Mesenchymal stem cell (in vitro differentiated cells and primary cell): ENCODE measurements at regions not wholly inside any gene's neighbourhood (a gene's known extent, or its start where the extent isn't known, plus 50 kb on each side); places are given as distances from the start of the nearest gene placed in this dataset.

Experiments used
- DNase-seq: peaks from one replicate; pipeline ENCODE4 v3.0.0-alpha.2; 2013
- H2AFZ ChIP-seq: one replicate; pipeline ENCODE4 v1.6.1; 2013; ENCODE audit warnings: low read depth, mild to moderate bottlenecking, control low read depth, inconsistent platforms, low read length, moderate library complexity
- H2AK5ac ChIP-seq: 2 replicates; pipeline ENCODE4 v1.6.1; 2013; ENCODE audit warnings: low read length, moderate library complexity, mild to moderate bottlenecking, inconsistent platforms; ENCODE audit not compliant: severe bottlenecking
- H2BK120ac ChIP-seq: one replicate; pipeline ENCODE4 v1.6.1; 2013; ENCODE audit warnings: low read depth, mild to moderate bottlenecking, inconsistent platforms, low read length, moderate library complexity
- H2BK12ac ChIP-seq, 2 experiments: one replicate each; pipeline ENCODE4 v1.6.1; 2013; ENCODE audit warnings: inconsistent platforms in 2 of 2, low read length in 2 of 2, mild to moderate bottlenecking in 2 of 2, moderate library complexity in 2 of 2, control low read depth in 1 of 2
- H2BK15ac ChIP-seq: one replicate; pipeline ENCODE4 v1.6.1; 2013; ENCODE audit warnings: mild to moderate bottlenecking, low read depth, inconsistent platforms; ENCODE audit not compliant: poor library complexity, severe bottlenecking
- H2BK5ac ChIP-seq: 2 replicates; pipeline ENCODE4 v1.6.1; 2013; ENCODE audit warnings: low read depth, mild to moderate bottlenecking, low read length, control low read depth, inconsistent platforms; ENCODE audit not compliant: poor library complexity, severe bottlenecking
- H3K14ac ChIP-seq, 2 experiments: one replicate each; pipeline ENCODE4 v1.6.1; 2013; ENCODE audit warnings: inconsistent platforms in 2 of 2, low read length in 2 of 2, control low read depth in 1 of 2, mild to moderate bottlenecking in 1 of 2, moderate library complexity in 1 of 2
- H3K18ac ChIP-seq, 2 experiments: one replicate each; pipeline ENCODE4 v1.6.1; 2013; ENCODE audit warnings: inconsistent platforms in 2 of 2, low read length in 2 of 2, control low read depth in 1 of 2, low read depth in 1 of 2, mild to moderate bottlenecking in 1 of 2
- H3K23ac ChIP-seq, 2 experiments: one replicate each; pipeline ENCODE4 v1.6.1; 2013; ENCODE audit warnings: inconsistent platforms in 2 of 2, low read length in 2 of 2, mild to moderate bottlenecking in 2 of 2, moderate library complexity in 2 of 2, control low read depth in 1 of 2
- H3K27ac ChIP-seq: 2 replicates; pipeline ENCODE4 v1.5.1; 2013; ENCODE audit warnings: mild to moderate bottlenecking, moderate library complexity, low read length, control low read depth, inconsistent platforms; ENCODE audit not compliant: poor library complexity, severe bottlenecking
- H3K27me3 ChIP-seq, 2 experiments: 2 replicates each; pipeline versions ENCODE4 v1.6.1 to v1.7.0; 2013; ENCODE audit warnings: low read length in 2 of 2, mild to moderate bottlenecking in 2 of 2, moderate library complexity in 2 of 2, control low read depth in 1 of 2, inconsistent platforms in 1 of 2; ENCODE audit not compliant: control insufficient read depth in 1 of 2, insufficient read depth in 1 of 2
- H3K36me3 ChIP-seq, 2 experiments: 2 replicates each; pipeline versions ENCODE4 v1.6.1 to v1.7.0; 2013; ENCODE audit warnings: low read length in 2 of 2, control low read depth in 1 of 2, inconsistent platforms in 1 of 2, low read depth in 1 of 2, mild to moderate bottlenecking in 1 of 2; ENCODE audit not compliant: insufficient read depth in 2 of 2, control insufficient read depth in 1 of 2
- H3K4ac ChIP-seq, 2 experiments: one replicate each; pipeline ENCODE4 v1.6.1; 2013; ENCODE audit warnings: inconsistent platforms in 2 of 2, low read length in 2 of 2, mild to moderate bottlenecking in 2 of 2, moderate library complexity in 2 of 2, control low read depth in 1 of 2, low read depth in 1 of 2
- H3K4me1 ChIP-seq: 2 replicates; pipeline ENCODE4 v1.6.1; 2013; ENCODE audit warnings: low read depth, low read length, control low read depth; ENCODE audit not compliant: control insufficient read depth, insufficient read depth
- H3K4me2 ChIP-seq: 2 replicates; pipeline ENCODE4 v1.6.1; 2013; ENCODE audit warnings: low read length, mild to moderate bottlenecking, inconsistent platforms; ENCODE audit not compliant: poor library complexity, severe bottlenecking
- H3K4me3 ChIP-seq, 2 experiments: 2 replicates each; pipeline versions ENCODE4 v1.5.1 to v1.7.0; 2013; ENCODE audit warnings: low read length in 2 of 2, mild to moderate bottlenecking in 2 of 2, control low read depth in 1 of 2, low read depth in 1 of 2; ENCODE audit not compliant: insufficient read depth in 1 of 2
- H3K79me1 ChIP-seq: replicated peaks from 2 replicates; pipeline ENCODE4 v1.6.1; 2013; ENCODE audit warnings: mild to moderate bottlenecking, control low read depth, low read length, inconsistent platforms; ENCODE audit not compliant: poor library complexity, severe bottlenecking
- H3K9ac ChIP-seq: 2 replicates; pipeline ENCODE4 v1.7.0; 2013; ENCODE audit warnings: mild to moderate bottlenecking, low read length, moderate library complexity
- H3K9me3 ChIP-seq: 2 replicates; pipeline ENCODE4 v1.7.0; 2013; ENCODE audit warnings: mild to moderate bottlenecking, low read length; ENCODE audit not compliant: control insufficient read depth
- H4K8ac ChIP-seq: one replicate; pipeline ENCODE4 v1.6.1; 2013; ENCODE audit warnings: inconsistent platforms, mild to moderate bottlenecking, low read length, moderate library complexity
- H4K91ac ChIP-seq: one replicate; pipeline ENCODE4 v1.6.1; 2013; ENCODE audit warnings: mild to moderate bottlenecking, low read length, inconsistent platforms
- WGBS: methylation state at CpG from one replicate; pipeline ENCODE4 v1.1.7; 2013; ENCODE audit warnings: mixed read lengths; 5-methylcytosine and 5-hydroxymethylcytosine counted together

- Histone ChIP-seq H2BK12ac (peak overlapping the region in 1 of 2 experiments; percentile 2), H2BK15ac (no peak overlapping the region), H3K9ac (peak overlapping the region; percentile 37), H3K27ac (no peak overlapping the region), H3K9me3 (no peaks in the 10 kb centered on the region), H3K23ac (no peak overlapping the region), H3K18ac (peak overlapping the region in 1 of 2 experiments; percentile 29), H3K36me3 (no peaks in the 10 kb centered on the region), H3K27me3 (no peaks in the 10 kb centered on the region), H3K4me1 (no peaks in the 10 kb centered on the region), H2BK120ac (no peak overlapping the region), H3K4ac (peak overlapping the region in 1 of 2 experiments; percentile 83), H3K4me3 (peak overlapping the region in 1 of 2 experiments; percentile 23), H2AK5ac (no peak overlapping the region), H3K4me2 (no peak overlapping the region), H4K8ac (peak overlapping the region; percentile 1), H3K79me1 (no peaks in the 10 kb centered on the region), H2BK5ac (no peak overlapping the region), H4K91ac (no peak overlapping the region), H2AFZ (no peak overlapping the region), H3K14ac (no peak overlapping the region)
- DNase-seq, result peak; percentile 74
- WGBS, result 45% methylated on average over 7 of the region's 8 CpGs
Observed at GRCh38 chr12:115135800-115136211, 451.8 kb upstream of the TBX3 start.

- Histone ChIP-seq H2BK15ac (no peak overlapping the region), H3K27me3 (no peaks in the 10 kb centered on the region), H2AK5ac (no peak overlapping the region), H3K18ac (no peak overlapping the region), H4K8ac (no peak overlapping the region), H3K23ac (no peak overlapping the region), H3K36me3 (no peaks in the 10 kb centered on the region), H3K14ac (no peak overlapping the region), H3K27ac (no peak overlapping the region), H4K91ac (no peak overlapping the region), H3K4me1 (no peaks in the 10 kb centered on the region), H2BK5ac (no peak overlapping the region), H2BK120ac (no peak overlapping the region), H2AFZ (no peak overlapping the region), H2BK12ac (peak overlapping the region in 1 of 2 experiments; percentile 29), H3K79me1 (no peaks in the 10 kb centered on the region), H3K4ac (no peak overlapping the region), H3K9me3 (no peaks in the 10 kb centered on the region), H3K9ac (no peak overlapping the region), H3K4me3 (no peak overlapping the region), H3K4me2 (no peak overlapping the region)
- WGBS, result no CpG with 5 or more reads among the region's 1 CpG
- no peak for DNase-seq
Observed at GRCh38 chr12:115134298-115134697, 450.3 kb upstream of the TBX3 start.

- Histone ChIP-seq H4K8ac (no peak overlapping the region), H3K18ac (no peak overlapping the region), H3K27ac (no peak overlapping the region), H2BK12ac (no peak overlapping the region), H2AK5ac (no peak overlapping the region), H3K4me1 (no peaks in the 10 kb centered on the region), H3K9ac (no peak overlapping the region), H2BK120ac (no peak overlapping the region), H3K4me2 (no peak overlapping the region), H3K4ac (no peak overlapping the region), H2BK15ac (no peak overlapping the region), H2BK5ac (no peak overlapping the region), H3K4me3 (no peak overlapping the region), H3K27me3 (no peaks in the 10 kb centered on the region), H3K36me3 (no peaks in the 10 kb centered on the region), H3K14ac (no peak overlapping the region), H4K91ac (no peak overlapping the region), H3K79me1 (no peaks in the 10 kb centered on the region), H3K23ac (no peak overlapping the region), H2AFZ (no peak overlapping the region), H3K9me3 (no peaks in the 10 kb centered on the region)
- no peak for DNase-seq
- WGBS, result 97% methylated on average over 2 of the region's 3 CpGs
Observed at GRCh38 chr12:115132905-115133304, 448.9 kb upstream of the TBX3 start.

- H3K9ac ChIP-seq, result no peak overlapping the region
Observed at GRCh38 chr12:115132145-115132544, 448.2 kb upstream of the TBX3 start.

More at GRCh38 chr12:115132145-115132544, 448.2 kb upstream of the TBX3 start:
- Histone ChIP-seq H2BK5ac (no peak overlapping the region), H3K14ac (no peak overlapping the region), H2BK12ac (no peak overlapping the region), H3K36me3 (no peaks in the 10 kb centered on the region), H2AK5ac (no peak overlapping the region), H2AFZ (no peak overlapping the region), H3K18ac (no peak overlapping the region), H4K8ac (no peak overlapping the region), H3K27me3 (no peaks in the 10 kb centered on the region), H3K4me3 (no peak overlapping the region), H3K4me1 (no peaks in the 10 kb centered on the region), H4K91ac (no peak overlapping the region), H2BK120ac (no peak overlapping the region), H3K27ac (no peak overlapping the region), H3K23ac (no peak overlapping the region), H3K4ac (no peak overlapping the region), H3K79me1 (no peaks in the 10 kb centered on the region), H2BK15ac (no peak overlapping the region), H3K4me2 (no peak overlapping the region), H3K9me3 (no peaks in the 10 kb centered on the region)
- WGBS, result 81% methylated on average over 2 of the region's 3 CpGs
- peak; percentile 8 for DNase-seq
